ENCODE measurements at regions not wholly inside any gene's neighbourhood (a gene's known extent, or its start where the extent isn't known, plus 50 kb on each side); places are given as distances from the start of the nearest gene placed in this dataset.

- DNase-seq (ENCODE audit: low spot score), result no peak
Measured at GRCh38 chr5:109532773-109533364, 123.1 kb upstream of the PJA2 start.

GRCh38 chr5:109531262-109531661, 121.5 kb upstream of the PJA2 start:
- DNase-seq (ENCODE audit: low spot score), result no peak

GRCh38 chr5:109529987-109530386, 120.2 kb upstream of the PJA2 start:
- DNase-seq (ENCODE audit: low spot score), result no peak

GRCh38 chr5:109529520-109529919, 119.7 kb upstream of the PJA2 start:
- DNase-seq (ENCODE audit: low spot score), result no peak

GRCh38 chr5:109524555-109524954, 114.8 kb upstream of the PJA2 start:
- no peak for DNase-seq (ENCODE audit: low spot score)

- DNase-seq (ENCODE audit: low spot score), result no peak
Measured at GRCh38 chr5:109524026-109524425, 114.3 kb upstream of the PJA2 start.

- DNase-seq (ENCODE audit: low spot score), result no peak
Measured at GRCh38 chr5:109522404-109522803, 112.6 kb upstream of the PJA2 start.

GRCh38 chr5:109519416-109519815, 109.6 kb upstream of the PJA2 start:
- no peak for DNase-seq (ENCODE audit: low spot score)

- peak; percentile 21 for DNase-seq (ENCODE audit: low spot score)
Measured at GRCh38 chr5:109516390-109516789, 106.6 kb upstream of the PJA2 start.

GRCh38 chr5:109511980-109512734, 102.4 kb upstream of the PJA2 start:
- no peak for DNase-seq (ENCODE audit: low spot score)

- DNase-seq (ENCODE audit: low spot score), result no peak
Measured at GRCh38 chr5:109506556-109506955, 96.8 kb upstream of the PJA2 start.

GRCh38 chr5:109496112-109496511, 86.3 kb upstream of the PJA2 start:
- DNase-seq (ENCODE audit: low spot score), result no peak

- no peak for DNase-seq (ENCODE audit: low spot score)
Measured at GRCh38 chr5:109487753-109488420, 78.1 kb upstream of the PJA2 start.

GRCh38 chr5:109486200-109486804, 76.5 kb upstream of the PJA2 start:
- DNase-seq (ENCODE audit: low spot score), result no peak

- peak; percentile 70 for DNase-seq (ENCODE audit: low spot score)
Measured at GRCh38 chr5:109485030-109485429, 75.3 kb upstream of the PJA2 start.

GRCh38 chr5:109484597-109484996, 74.8 kb upstream of the PJA2 start:
- no peak for DNase-seq (ENCODE audit: low spot score)

- DNase-seq (ENCODE audit: low spot score), result no peak
Measured at GRCh38 chr5:109483395-109483971, 73.7 kb upstream of the PJA2 start.

GRCh38 chr5:109482748-109483147, 73.0 kb upstream of the PJA2 start:
- DNase-seq (ENCODE audit: low spot score), result no peak

- DNase-seq (ENCODE audit: low spot score), result peak; percentile 33
Measured at GRCh38 chr5:109479260-109479860, 69.6 kb upstream of the PJA2 start.

- no peak for DNase-seq (ENCODE audit: low spot score)
Measured at GRCh38 chr5:109478830-109479229, 69.1 kb upstream of the PJA2 start.

GRCh38 chr5:109476292-109476691, 66.5 kb upstream of the PJA2 start:
- no peak for DNase-seq (ENCODE audit: low spot score)

Measured in H4 (cell line).